KMS-11 (cell line): ENCODE measurements at regions not wholly inside any gene's neighbourhood (a gene's known extent, or its start where the extent isn't known, plus 50 kb on each side); places are given as distances from the start of the nearest gene placed in this dataset.

ENCODE experiments used
- H2AFZ ChIP-seq: fragments of 200-600 bp; sonication (generic); 2 replicates; pipeline ENCODE4 v1.6.1; 2016; ENCODE audit warnings: antibody characterized with exemption, mixed run types, low read depth
- H3K27ac ChIP-seq: fragments of 200-600 bp; sonication (generic); 2 replicates; pipeline ENCODE4 v1.6.1; 2016; ENCODE audit warnings: mild to moderate bottlenecking, mixed run types
- H3K27me3 ChIP-seq: fragments of 200-600 bp; sonication (generic); 2 replicates; pipeline ENCODE4 v1.6.1; 2017; ENCODE audit warnings: mild to moderate bottlenecking, low read depth, mixed run types, moderate library complexity; ENCODE audit not compliant: insufficient read depth
- H3K36me3 ChIP-seq: fragments of 200-600 bp; sonication (generic); 2 replicates; pipeline ENCODE4 v1.6.1; 2017; ENCODE audit warnings: mild to moderate bottlenecking, mixed run types; ENCODE audit not compliant: insufficient read depth
- H3K4me1 ChIP-seq: fragments of 200-600 bp; sonication (generic); 2 replicates; pipeline ENCODE4 v1.6.1; 2016; ENCODE audit warnings: mild to moderate bottlenecking, low read depth, mixed run types; ENCODE audit not compliant: poor library complexity, severe bottlenecking
- H3K4me2 ChIP-seq: fragments of 200-600 bp; sonication (generic); 2 replicates; pipeline ENCODE4 v1.7.0; 2016; ENCODE audit warnings: mild to moderate bottlenecking, mixed run types
- H3K4me3 ChIP-seq: fragments of 200-600 bp; sonication (generic); IDR thresholded peaks from 2 replicates; pipeline ENCODE4 v1.6.1; 2017; ENCODE audit warnings: low read depth, low read length, mixed read lengths; ENCODE audit not compliant: insufficient read depth
- H3K79me2 ChIP-seq: fragments of 200-600 bp; sonication (generic); 2 replicates; pipeline ENCODE4 v1.6.1; 2016; ENCODE audit warnings: low read depth, mixed run types; ENCODE audit not compliant: insufficient read depth
- H3K9ac ChIP-seq: fragments of 200-600 bp; sonication (generic); 2 replicates; pipeline ENCODE4 v1.6.1; 2016; ENCODE audit warnings: mild to moderate bottlenecking, mixed run types
- H4K20me1 ChIP-seq: fragments of 200-600 bp; sonication (generic); 2 replicates; pipeline ENCODE4 v1.6.1; 2016; ENCODE audit warnings: mild to moderate bottlenecking, mixed run types; ENCODE audit not compliant: insufficient read depth
- CTCF ChIP-seq: fragments of 200-600 bp; sonication (generic); conservative IDR thresholded peaks from 2 replicates; pipeline ENCODE4 v1.6.1; 2017; ENCODE audit warnings: low read depth, mild to moderate bottlenecking, antibody characterized with exemption, low read length, moderate library complexity, mixed read lengths

DNA sequence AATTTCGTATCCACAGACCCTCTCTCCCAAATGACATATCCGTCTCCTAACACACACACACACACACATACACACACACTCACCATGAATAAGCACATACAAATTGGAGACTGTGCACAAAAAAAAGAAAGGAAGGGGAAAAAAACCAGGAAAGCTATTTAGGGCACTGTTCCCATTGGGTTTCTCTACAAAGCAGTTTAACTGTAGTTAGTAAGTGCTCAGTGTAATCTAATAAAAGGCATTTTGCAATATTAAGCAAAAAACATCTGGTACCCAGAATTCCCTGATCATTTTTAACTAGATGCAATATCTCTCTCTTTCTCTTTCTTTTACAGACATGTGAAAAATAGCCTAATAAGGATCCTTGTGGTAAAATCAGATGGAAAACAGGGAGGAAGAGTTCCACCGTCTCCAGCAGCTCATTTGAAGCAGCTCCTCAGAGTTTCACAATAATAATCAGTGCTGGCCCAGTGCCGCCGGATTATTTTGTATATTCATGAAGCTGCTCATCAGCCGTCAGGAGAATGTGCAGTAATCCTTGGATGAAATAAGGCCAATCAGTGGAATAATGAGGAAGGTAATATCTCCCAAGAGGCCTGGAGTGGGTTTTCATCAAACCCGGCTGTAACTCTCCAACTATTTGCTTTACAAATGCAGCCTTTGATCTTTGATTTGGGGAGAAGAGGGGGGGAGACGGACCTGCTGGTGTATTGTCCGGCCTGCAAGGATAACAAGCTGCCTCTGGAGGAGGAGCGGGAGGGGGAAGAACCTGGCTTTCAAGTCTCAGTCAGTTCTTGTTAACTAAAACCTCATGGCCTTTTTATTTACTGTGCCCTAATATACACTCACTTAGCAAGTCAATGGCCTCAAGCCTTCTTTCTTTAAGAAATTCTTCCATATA is 227.6 kb upstream of the SMIM21 start:
- Histone ChIP-seq H2AFZ (no peak overlapping the region), H3K79me2 (no peaks in the 10 kb centered on the region), H3K4me1 (no peaks in the 10 kb centered on the region), H3K36me3 (no peaks in the 10 kb centered on the region), H3K27ac (no peak overlapping the region), H3K4me2 (no peak overlapping the region), H3K9ac (no peak overlapping the region), H3K4me3 (no peak overlapping the region), H3K27me3 (no peaks in the 10 kb centered on the region), H4K20me1 (no peaks in the 10 kb centered on the region)
- TF ChIP-seq CTCF: no peak

- Histone ChIP-seq H3K79me2 (no peaks in the 10 kb centered on the region), H3K4me1 (no peaks in the 10 kb centered on the region), H3K9ac (no peak overlapping the region), H3K4me2 (no peak overlapping the region), H3K4me3 (no peak overlapping the region), H4K20me1 (no peaks in the 10 kb centered on the region), H3K27ac (no peak overlapping the region), H3K27me3 (no peaks in the 10 kb centered on the region), H3K36me3 (no peaks in the 10 kb centered on the region), H2AFZ (no peak overlapping the region)
- TF ChIP-seq CTCF: no peak
Measured at GRCh38 chr18:75654386-75654785, 226.9 kb upstream of the SMIM21 start.

DNA sequence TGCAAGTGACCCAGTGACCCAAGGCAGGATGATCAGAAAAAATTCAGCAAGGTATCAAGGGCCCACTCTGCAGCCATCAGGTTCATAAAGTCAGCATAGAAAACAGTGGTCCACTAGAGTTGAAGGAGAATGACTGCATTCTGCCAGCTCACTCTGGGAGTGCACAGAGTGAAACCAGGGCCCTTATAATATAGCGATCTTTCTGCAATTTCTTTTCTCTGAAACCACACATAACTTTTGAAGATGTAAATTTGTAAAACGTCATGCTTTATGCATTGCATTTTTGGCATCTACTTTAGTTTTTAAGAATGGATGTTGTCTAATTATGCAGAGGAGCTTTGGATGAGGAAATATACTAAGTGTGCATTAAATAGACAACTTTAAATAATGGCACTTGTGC is 225.0 kb upstream of the SMIM21 start:
- no peak overlapping the region for H3K9ac ChIP-seq
- no peak overlapping the region for H2AFZ ChIP-seq
- no peaks in the 10 kb centered on the region for H3K27me3 ChIP-seq
- H3K4me3 ChIP-seq: no peak overlapping the region
- no peak overlapping the region for H3K4me2 ChIP-seq
- no peak overlapping the region for H3K27ac ChIP-seq
- H3K79me2 ChIP-seq: no peaks in the 10 kb centered on the region
- H3K36me3 ChIP-seq: no peaks in the 10 kb centered on the region
- no peak for TF ChIP-seq CTCF
- H3K4me1 ChIP-seq: no peaks in the 10 kb centered on the region
- no peaks in the 10 kb centered on the region for H4K20me1 ChIP-seq

GRCh38 chr18:75644871-75645270 is 217.4 kb upstream of the SMIM21 start:
- no peak overlapping the region for H3K4me3 ChIP-seq
- no peaks in the 10 kb centered on the region for H3K27me3 ChIP-seq
- H3K4me2 ChIP-seq: no peak overlapping the region
- H3K36me3 ChIP-seq: no peaks in the 10 kb centered on the region
- no peaks in the 10 kb centered on the region for H3K4me1 ChIP-seq
- H2AFZ ChIP-seq: no peak overlapping the region
- no peaks in the 10 kb centered on the region for H3K79me2 ChIP-seq
- no peaks in the 10 kb centered on the region for H4K20me1 ChIP-seq
- no peak for TF ChIP-seq CTCF
- H3K27ac ChIP-seq: no peak overlapping the region
- no peak overlapping the region for H3K9ac ChIP-seq
